ENCODE measurements at regions not wholly inside any gene's neighbourhood (a gene's known extent, or its start where the extent isn't known, plus 50 kb on each side); places are given as distances from the start of the nearest gene placed in this dataset.
"Not testable (repeated sequence)": the region's sequence is repeated elsewhere in the genome, so short reads cannot be mapped to it uniquely, and the experiment has no call there.

DNA sequence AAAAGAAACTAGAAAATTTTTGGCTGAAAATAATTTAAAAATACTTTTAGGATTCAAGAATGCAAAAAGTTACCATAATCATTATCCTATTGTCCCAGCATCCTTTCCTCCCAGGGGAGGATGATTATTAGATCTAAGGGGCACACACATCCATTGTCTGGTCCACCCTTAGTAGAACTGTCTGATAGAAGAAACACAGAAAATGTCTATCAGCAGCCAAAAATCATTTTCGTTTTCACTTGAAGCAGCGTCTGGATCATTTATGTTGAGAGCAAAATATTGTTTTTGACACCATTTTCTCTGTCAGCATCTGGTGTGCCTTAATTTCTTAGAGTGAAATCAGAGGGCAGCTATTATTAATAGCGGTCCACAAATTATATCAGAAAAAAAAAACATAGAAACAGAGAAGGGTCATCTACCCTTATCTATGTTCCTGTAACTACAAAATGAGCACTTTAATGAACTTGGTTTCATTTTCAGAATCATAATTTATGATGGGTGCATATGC is 446.3 kb downstream of the TRAM1L1 start:
- no peak for DNase-seq

- no peak for DNase-seq
Measured at GRCh38 chr4:116638592-116638991, 446.8 kb downstream of the TRAM1L1 start.

DNA sequence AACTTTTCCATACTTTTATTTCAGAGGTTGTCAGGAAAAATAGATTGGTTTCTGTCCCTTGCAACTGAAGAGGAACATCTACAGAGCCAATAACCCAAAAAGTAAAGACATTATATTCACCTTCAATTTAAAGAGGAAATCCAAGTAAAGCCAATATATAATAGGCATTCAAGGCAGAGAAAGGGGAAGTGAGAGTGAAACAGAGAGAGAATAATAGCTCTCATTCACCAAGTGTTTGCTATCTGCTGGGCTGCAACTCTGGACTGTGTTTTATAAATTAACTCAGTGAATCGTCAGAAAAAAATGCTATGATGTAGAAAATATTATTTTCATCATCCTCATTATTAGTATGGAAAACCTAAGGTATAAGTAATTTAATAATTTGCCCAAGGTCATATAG is 448.5 kb downstream of the TRAM1L1 start:
- no peak for DNase-seq

GRCh38 chr4:116632269-116632668 is 453.1 kb downstream of the TRAM1L1 start:
- DNase-seq = no peak

DNA sequence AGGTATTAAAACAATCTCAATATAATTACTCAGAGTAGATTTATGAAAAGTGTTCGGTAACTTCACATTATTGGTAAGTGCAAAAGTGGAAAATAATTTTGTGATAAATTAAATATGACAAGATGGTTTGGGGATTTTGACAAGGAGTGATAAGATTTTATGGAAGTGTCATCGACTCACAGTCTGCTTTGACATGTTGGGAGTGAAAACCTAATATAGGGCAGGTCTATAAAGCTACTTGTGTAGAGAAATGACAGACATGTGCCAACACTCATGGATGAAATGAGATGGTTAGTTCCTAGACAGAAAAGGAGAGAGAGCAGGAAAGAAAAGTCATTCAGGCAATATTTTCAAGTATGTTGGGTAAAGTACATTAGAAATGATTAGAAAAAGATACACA is 456.8 kb downstream of the TRAM1L1 start:
- DNase-seq = no peak

- DNase-seq = no peak
Measured at GRCh38 chr4:116627545-116627944, 457.8 kb downstream of the TRAM1L1 start.

DNA sequence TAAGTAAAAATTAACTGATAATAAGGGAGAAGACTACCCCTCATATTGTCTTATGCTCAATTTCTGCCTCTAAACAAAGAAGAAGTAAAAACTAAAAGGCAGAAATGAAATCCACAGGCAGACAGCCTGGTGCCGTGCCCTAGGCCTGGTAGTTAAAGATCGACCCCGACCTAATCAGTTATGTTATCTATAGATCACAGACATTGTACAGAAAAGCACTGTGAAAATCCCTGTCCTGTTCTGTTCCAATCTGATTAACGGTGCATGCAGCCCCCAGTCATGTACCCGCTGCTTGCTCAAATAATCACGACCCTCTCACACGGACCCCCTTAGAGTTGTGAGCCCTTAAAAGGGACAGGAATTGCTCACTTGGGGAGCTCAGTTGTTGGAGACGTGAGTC is 465.9 kb downstream of the TRAM1L1 start:
- not testable (repeated sequence) for DNase-seq

GRCh38 chr4:116618638-116619037 is 466.7 kb downstream of the TRAM1L1 start:
- DNase-seq = no peak

- DNase-seq = no peak
Measured at GRCh38 chr4:116603096-116603495, 482.3 kb downstream of the TRAM1L1 start.

DNA sequence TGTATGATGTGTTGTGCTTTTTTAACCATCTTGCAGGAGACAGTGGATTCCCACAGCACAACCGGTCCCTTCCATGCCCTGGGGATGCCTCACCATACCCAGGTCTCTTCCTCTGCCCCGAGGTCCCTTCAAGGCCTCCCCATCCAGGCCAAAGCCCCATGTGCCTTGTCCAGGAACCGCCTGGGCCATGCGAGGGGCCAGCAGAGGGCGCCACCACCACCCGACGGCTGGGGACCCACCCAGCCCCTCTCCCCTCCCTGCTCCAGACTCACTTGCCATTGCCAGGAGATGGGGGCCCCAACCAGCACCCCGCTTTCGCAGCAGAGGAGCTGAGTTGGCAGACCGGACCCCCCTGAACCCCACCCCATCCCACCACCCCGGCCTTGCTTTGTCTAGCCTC is 485.5 kb downstream of the TRAM1L1 start:
- no peak for DNase-seq

DNA sequence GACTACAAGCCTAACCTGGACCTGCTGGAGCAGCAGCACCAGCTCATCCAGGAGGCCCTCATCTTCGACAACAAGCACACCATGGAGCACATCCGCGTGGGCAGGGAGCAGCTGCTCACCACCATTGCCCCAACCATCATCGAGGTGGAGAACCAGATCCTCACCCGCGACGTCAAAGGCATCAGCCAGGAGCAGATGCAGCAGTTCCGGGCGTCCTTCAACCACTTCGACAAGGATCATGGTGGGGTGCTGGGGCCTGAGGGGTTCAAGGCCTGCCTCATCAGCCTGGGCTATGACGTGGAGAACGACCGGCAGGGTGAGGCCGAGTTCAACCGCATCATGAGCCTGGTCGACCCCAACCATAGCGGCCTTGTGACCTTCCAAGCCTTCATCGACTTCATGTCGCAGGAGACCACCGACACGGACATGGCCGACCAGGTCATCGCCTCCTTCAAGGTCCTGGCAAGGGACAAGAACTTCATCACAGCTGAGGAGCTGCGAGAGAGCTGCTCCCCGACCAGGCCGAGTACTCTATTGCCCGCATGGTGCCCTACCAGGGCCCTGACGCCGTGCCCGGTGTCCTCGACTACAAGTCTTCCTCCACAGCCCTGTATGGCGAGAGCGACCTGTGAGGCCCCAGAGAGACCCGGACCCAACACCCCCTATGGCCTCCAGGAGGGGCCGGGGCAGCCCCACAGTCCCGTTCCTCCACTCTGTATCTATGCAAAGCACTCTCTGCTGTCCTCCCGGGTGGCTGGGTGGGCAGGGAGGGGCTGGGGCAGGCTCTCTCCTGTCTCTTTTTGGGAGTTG is 486.2 kb downstream of the TRAM1L1 start:
- no peak for DNase-seq

- no peak for DNase-seq
Measured at GRCh38 chr4:116598155-116598979, 487.0 kb downstream of the TRAM1L1 start.

DNA sequence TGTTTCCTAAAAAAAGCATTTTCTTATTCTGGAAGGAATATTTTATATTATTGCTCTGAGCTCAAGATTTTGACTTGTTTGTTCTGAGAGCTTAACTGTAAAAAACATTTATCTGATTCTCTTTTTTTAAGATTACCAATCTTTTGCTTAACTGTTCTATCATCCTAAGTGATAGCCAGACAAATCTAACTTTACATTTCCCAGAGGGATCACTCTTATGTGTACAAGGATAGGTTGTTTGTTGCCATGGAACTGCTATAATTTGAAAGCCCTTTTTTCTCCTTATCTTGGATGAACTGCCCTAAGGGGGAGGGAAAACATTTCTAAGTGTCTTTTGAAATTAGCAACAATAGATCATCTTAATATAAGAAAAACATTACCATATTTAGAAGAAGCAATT is 494.7 kb downstream of the TRAM1L1 start:
- DNase-seq = no peak

GRCh38 chr4:116588783-116589182 is 496.6 kb downstream of the TRAM1L1 start:
- DNase-seq = no peak

- DNase-seq = no peak
Measured at GRCh38 chr4:116585246-116585645, 500.1 kb downstream of the TRAM1L1 start.

DNA sequence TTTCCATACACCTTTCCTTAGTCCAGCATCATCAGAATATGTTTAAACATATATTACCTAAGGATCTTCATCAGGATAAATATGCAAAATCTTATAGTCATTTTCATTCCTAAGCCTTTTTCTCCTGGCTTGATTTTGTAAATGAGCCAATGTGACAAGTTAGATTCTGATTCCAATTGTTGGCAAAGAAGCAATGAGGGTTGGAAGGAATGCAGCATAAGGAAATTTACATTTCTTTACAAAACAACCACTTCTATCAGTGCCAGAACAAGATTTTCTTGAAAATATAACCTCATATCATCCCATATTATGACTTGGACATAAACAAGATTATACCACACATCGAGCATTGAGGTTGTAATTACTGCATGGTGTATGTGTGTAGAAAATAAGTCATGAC is 508.1 kb downstream of the TRAM1L1 start:
- DNase-seq = no peak

GRCh38 chr4:116573540-116573939 is 511.8 kb downstream of the TRAM1L1 start:
- no peak for DNase-seq

GRCh38 chr4:116561768-116562167 is 523.6 kb downstream of the TRAM1L1 start:
- DNase-seq = no peak

DNA sequence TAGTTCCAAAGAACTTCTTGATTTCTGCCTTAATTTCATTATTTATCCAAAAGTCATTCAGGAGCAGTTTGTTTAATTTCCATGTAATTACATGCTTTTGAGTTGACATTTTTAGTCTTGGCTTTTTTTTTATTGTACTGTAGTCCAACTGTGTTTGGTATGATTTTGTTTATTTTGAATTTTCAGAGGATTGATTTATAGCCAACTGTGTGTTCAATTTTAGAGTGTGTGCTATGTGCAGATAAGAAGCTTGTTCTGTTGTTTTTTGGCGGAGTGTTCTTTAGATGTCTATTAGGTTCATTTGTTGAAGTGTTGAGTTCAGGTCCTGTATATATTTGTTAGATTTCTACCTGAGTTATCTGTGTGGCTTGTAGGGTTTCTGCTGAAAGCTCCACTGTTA is 533.6 kb downstream of the TRAM1L1 start:
- no peak for DNase-seq

- no peak for DNase-seq
Measured at GRCh38 chr4:116547632-116548031, 537.7 kb downstream of the TRAM1L1 start.

DNA sequence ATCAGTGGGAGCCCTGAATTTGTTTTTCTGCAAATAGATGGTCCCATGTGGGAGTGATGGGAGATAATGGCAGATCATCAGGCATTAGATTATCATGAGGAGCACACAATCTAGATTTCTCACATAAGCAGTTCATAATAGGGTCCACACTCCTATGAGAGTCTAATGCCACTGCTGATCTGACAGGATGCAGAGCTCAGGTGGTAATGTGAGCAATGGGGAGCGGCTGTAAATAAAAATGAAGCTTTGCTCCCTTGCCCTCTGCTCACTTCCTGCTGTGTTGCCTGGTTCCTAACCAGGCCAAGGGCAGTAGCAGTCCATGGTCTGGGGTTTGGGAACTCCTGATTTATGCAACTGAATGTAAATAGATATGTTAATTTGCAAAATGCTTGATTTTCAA is 538.6 kb downstream of the TRAM1L1 start:
- no peak for DNase-seq

DNA sequence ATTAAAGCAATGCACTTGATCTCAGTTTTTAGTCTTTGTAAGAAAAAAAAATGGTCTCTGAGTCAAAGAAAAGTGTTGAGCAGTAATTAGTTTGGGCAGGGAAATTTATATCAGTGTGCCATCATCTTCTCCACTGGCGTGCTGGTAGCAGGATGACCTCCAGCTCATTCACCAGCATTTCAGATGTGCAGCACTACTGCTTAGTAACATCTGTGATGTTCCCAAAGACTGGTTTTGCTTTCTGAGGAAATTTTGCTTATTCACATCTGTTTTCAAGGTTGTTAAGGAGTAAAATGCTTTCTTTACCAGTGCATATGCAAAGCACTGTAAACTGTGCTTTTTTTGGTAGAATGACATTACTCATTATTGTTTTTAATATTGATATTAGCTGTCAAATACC is 540.4 kb downstream of the TRAM1L1 start:
- no peak for DNase-seq

GRCh38 chr4:116539744-116540143 is 545.6 kb downstream of the TRAM1L1 start:
- no peak for DNase-seq

GRCh38 chr4:116537828-116538227 is 547.5 kb downstream of the TRAM1L1 start:
- DNase-seq = no peak
